Bone marrow (tissue), 2 donors: ENCODE measurements at regions not wholly inside any gene's neighbourhood (a gene's known extent, or its start where the extent isn't known, plus 50 kb on each side); places are given as distances from the start of the nearest gene placed in this dataset.

Source experiments
- DNase-seq, 2 donors: peaks; one replicate each; lab custom pipeline; 2025; lab: John Stamatoyannopoulos, UW

DNA sequence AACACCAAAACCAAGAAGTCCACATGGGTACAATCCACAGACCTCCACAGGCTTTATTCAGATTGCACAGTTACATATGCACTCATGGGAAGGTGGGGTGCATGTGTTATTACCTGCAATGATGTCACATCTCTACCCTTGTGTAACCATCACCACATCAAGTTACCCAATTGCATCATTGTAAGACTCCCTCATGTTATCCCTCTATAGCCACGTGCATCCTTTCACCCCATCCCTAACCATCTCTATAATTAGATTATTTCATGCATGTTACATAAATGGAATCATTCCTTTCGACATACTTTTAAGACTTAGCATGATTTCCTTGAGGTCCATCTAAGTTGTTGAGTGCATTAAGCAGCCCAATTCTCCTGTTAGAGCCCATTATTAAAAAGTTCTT lies 408.2 kb upstream of the C16orf82 start:
- DNase-seq: no peak

DNA sequence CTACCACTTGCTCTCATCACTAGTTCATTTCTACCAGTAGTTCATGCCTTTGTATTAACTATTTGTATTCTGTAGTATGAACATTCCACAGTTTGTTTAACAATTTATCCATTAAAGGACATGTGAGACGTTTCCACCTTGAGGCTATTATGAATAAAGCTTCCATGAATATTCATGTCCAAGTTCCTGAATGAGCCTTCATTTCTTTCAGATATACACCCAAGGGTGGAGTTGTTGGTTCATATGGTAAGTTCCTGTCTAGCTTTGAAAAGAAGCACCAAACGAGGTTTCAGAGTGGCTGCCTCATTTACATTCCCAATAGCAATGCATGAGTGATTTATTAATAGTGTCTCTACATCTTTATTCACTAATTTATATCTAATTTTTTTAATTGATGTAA lies 407.8 kb upstream of the C16orf82 start:
- no peak for DNase-seq

DNA sequence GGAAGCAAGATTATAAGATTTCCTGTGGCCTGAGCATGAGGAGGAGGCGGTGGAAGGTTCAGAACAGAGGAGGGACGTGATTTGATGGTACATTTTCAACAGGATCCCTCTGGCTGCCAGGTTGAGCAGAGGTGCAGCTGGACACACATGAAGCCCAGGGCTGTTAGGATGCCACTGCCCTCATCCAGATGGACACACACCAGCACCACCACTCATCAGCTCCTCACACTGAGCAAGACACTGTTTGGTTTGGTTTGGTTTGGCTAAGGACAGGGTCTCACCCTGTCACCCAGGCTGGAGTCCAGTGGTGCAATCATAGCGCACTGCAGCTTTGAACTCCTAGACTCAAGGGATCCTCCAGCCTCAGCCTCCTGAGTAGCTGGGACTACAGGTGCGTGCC lies 402.6 kb upstream of the C16orf82 start:
- DNase-seq: no peak

DNA sequence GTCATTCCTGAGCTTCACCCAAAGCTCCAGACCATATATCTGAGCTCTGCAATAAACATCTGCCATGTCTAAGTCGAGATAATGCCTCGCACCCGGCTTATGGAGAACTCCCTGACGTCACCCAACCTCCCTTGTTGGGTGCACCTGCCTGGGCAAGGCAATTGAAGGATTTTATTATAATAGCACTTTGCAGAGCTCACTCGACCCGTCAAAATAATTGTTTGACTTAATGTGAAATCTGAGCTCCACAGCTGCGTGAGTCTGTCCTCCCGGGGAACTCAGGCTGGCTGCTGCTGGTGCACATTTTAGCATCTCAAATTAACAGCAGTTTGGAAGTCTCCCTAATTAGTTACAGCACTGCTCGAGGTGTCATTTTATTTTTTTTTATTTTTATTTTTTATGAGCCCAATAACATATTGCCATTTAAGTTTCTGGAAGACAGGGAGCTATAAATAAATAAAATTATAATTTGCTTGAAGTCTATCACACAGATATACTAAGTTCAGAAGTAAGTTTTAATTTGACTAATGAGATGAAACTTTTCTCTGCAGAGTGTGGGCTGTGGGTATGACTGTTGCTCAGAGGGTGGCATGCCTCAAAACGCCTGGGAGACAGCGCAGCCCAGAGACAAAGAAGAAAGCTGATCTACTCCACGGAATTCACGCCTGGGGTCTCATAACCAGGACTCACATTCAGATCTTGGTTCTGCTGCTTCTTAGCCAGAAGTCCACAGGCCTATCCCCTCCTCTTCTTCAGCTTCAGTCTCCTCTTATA lies 401.4 kb upstream of the C16orf82 start:
- no peak for DNase-seq

DNA sequence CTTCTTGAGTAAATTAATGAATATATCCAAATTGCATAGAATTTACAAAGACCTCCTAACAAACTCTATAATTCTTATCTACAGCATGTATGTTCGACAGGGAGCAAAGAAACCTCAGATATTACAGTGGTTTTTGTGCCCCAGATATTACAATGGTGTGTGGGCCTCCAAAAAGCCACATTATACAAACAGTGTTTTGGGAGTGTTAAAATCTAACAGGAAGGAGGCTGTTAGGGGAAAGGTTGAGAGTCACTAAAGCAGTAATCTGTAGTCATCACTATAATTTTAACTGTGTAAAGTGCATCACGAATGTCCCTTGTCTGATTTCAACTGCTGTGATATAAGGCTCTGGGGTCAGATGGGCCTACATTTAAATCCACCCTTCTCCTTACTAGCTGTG lies 400.2 kb upstream of the C16orf82 start:
- DNase-seq: no peak

DNA sequence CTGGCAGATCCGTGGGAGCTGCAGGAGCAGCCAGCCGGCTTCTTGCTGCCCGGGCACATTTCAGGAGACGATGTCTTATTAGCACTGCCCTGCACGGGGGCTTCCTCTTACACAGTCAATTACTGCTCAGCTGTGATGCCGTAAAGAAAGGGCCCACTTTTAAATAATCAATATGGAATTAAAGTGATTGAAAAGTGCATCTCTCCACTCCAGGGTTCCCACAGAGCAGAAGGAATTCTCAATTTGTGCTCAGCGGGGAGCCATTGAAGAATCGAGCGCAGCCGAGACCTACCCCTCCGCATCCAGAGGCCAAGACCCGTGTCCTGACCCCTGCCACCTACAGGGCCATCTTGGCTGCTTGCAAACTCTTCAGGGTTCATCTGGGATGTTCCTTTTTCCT lies 399.4 kb upstream of the C16orf82 start:
- DNase-seq: no peak

DNA sequence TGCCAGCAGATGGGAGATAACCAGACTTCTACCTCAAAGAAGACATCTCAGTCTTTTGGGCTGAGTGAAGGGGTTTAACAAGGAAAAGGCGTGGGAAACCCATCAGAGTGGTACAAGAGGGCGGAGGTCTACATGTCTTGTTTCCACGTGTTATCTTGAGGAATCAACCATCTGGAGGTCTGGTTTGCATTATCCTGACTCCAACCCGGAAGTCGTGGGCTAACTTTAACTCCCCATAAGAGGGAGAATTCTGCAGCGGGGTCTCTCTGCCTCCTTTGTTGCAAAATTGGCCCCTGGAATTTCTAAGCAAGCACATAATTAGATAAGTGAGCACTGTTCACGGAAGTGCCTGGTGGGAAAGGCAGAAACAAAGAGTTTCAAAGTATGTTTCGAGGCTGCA lies 398.7 kb upstream of the C16orf82 start:
- no peak for DNase-seq

DNA sequence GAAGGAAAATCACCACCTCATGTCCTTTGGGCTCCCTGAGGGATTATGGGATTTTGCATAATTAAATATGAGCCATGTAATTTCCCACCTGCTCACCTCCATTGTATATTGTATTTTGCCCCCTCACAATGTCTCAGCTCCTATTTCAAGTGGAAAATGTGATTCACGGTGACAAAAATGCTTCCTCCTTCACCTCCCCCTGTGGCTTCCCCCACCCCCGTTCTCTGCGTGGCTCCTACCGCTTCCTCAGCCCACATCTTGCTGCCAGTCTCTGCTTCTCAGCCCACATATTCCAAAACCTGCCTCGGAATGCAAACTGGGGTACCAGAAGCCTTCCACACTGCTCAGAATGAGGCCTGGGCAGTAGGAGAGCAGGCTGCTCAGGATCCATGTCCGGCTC lies 394.5 kb upstream of the C16orf82 start:
- DNase-seq: no peak

DNA sequence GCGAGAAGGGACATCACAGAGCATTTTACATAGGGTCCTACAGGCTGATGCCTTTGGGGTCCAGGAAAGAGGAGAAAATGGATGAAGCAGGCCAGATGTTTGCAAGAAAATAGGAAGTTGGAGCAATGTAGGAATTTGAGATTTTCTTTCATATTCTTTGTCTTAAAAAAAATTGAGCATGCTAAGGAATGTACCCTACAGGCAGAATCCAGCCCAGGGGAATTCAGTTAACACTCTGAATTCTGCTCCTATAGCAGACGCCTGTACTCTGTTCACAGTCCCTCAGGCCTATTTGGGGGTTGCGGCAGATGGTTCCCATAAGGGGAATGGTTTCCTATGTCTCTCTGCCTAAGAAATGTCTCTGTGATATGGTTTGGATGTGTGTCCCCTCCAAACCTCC lies 393.7 kb upstream of the C16orf82 start:
- DNase-seq: no peak

DNA sequence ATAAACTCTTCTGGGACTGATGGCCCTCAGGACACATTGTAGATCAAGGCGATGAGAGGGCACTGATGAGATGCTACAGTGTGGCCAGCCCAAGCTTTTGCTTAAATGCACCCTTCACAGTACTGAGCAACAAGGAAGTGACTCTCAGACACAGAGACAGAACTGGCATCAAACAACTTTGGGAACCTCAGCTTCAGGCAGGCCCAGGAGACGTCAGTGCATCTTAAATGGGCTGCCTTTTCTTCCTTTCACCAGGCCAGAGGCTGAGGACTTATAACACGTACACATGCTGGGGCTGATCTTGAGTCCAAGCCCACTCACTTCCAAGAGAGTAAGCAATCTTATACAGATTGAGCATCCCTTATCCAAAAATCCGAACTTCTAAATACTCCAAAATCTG lies 386.1 kb upstream of the C16orf82 start:
- DNase-seq: no peak

DNA sequence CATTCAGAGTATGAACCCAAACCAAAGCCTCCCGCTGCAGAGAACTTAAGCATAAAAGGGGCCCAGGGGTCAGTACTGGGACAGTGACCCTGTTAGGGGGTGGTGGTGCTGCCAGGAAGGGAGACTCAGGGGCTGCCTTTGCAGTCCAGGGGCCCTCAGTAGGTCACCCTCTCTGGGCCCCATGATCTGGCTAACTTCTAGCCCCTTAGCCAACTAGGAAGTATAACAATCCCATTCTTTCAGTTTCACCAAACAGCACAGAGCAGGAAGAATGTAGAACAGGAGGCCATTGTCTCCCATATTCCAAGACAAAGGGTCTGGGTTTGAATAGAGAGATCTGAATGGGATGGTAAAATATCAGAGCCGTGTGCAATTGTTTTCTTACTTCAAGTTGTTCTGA lies 378.6 kb upstream of the C16orf82 start:
- DNase-seq: no peak

DNA sequence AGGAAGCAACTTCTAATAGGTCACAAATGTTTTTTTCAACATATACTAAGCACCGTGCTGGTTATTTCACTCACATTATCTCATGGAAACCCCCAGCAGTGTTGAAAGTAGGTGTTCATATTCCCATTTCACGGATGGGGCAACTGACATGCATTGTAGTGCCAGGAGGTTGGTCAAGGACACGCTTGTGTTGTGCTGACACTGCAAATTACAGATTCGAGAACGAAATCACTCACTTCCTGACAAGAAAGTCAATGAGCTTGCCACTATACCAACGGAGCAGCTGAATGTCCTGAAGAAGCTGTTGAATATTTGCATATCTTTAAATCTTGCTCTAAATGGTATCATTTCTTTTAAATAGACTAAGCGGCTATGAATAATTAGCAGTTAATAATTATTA lies 378.0 kb upstream of the C16orf82 start:
- no peak for DNase-seq

DNA sequence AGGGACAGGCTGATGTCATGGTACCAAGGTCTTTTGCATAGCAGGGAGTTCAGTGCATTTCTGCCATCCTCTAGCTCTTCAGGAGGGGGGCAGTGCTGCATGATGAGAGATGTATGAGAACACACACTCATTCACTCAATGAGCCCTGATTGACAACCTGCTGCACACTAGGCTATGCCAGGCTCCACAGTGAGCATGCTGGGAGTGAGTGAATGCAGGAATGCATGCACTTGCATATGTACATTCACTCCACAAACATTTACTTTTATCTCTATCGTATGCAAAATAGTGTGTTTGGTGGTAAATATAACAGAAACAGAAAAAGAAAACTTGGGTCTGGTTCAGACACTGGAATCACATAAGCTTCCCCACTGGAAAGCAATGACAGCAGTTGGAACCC lies 374.1 kb upstream of the C16orf82 start:
- DNase-seq: no peak

DNA sequence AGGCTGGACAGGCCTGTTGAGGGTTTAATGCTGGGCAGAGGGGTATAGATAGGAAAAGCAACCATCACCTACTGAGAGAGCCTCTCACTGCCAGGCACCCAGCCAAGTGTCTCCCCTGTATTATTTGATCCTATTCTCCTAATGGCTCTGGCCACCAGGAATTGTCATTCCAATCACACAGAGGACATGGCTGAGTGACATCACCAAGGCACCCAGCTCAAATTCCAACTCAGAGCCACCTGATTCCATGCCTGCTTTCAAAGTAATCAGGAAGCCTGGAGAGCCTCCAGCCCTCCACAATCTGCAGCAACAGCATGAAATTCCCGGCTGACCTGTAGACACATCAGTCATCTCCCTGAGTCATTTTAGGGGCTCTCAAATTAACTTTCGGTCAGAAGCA lies 368.9 kb upstream of the C16orf82 start:
- no peak for DNase-seq

DNA sequence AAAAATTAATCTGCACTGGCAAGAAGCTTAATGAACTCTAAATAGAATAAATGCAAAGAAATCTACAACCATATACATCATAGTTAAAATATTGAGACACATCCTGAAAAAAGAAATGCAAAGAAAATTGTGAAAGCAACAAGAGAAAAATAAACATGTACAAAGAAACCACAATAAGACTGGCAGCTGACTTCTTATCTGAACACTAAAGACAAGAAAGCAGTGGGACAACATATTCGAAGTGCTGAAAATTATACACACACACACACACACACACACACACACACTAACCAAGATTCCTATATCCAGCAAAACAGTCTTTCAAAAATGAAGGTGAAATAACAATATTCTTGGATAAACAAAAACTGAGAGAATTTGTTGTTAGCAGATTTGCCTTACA lies 366.5 kb upstream of the C16orf82 start:
- DNase-seq: no peak

DNA sequence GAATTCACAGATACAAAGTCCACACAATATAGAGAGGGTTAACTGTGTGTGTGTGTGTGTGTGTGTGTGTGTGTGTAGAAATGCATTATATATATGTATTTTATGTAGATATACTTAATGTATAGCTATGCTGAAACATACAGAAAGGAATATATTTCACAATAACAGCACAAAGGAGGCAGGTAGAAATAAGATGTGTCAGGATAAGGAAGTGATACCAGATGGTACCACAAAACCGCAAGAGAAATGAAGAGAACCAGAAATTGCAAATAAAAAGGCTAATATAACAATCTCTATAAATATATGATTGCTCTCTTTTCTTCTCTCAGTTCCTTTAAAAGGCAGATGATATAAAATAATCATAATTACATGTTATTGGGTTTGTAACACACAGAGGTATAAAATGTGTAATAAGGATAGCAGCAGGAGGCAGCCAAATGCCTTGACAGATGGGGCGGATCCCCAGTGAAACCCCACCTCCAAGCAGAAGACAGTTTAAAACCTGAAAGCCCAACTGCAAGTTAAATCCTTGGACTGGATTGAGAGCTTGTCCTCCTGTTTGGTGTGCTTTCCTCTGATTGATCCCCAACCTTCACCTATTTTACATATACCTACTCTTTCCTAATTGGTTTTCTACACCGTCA lies 365.4 kb upstream of the C16orf82 start:
- no peak for DNase-seq

DNA sequence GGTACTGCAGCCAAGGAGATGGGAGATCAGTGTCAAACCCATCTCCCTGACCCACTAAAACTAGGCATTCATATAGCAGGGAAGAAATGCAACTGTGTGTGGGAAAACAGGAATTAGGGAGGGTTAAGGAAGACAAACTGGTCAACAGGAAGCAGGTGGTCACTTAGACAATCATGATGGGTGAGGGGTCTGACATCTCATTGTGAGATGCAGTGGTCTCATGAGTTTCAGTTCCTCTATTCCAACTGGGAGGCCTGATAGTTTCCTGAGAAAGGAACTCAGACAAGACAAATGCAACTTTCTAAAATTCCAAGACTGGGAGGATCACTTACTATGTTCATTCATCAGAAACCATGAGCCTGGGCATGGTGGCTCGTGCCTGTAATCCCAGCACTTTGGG lies 361.4 kb upstream of the C16orf82 start:
- no peak for DNase-seq

DNA sequence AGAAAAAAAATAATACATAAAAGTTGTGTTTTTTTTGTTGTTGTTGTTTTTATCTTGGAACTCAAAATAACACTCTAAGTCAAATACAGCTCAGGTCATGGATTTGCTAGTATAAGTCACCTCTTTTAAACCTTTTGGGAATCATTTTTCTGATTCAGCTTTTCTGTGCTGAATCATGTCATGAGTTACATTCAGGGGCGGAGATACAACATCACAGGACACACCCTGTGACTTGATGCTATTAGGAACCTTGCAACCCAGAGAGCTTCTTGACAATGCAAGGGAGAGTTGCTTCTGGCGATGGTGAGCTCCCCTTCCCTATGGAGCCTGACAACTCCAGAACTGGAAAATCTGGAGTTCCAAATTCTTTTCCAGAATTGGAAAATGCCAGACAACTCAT lies 358.3 kb upstream of the C16orf82 start:
- DNase-seq: no peak

DNA sequence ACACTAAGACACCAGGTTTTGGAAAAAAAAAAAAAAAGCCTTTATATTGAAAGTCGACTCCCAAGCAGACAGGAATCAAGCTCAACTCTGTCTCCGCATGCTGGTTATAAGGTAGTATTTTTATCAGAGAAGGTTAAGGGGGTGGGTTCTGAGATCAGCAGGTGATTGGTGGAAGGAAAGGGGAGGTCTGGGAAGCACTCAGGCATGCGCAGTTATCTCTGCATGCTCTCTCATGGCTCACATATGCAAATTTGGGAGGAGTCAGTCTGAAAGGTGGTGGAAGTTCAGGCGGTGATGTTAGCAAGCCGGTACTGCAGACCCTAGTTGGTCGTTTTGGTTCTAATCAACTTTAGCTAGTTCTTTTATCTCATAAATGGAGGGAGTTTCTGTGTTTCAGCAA lies 357.6 kb upstream of the C16orf82 start:
- no peak for DNase-seq

DNA sequence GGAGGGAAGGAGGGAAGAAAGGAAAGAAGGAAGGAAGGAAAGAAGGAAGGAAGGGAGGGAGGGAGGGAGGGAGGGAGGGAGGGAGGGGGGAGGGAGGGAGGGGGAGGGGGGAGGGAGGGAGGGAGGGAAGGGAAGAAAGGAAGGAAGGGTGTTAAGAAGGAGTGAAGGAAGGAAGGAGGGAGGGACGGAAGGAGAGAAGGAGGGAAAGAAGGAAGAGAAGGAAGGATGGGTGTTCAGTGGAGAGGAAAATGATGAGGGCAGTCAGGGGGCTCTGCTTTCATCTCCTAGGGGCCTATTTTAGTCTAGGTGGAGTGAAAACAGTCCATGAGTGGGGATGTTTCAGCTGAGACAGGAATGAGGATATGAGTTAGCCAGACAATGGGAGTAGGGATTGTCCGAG lies 357.0 kb upstream of the C16orf82 start:
- no peak for DNase-seq

DNA sequence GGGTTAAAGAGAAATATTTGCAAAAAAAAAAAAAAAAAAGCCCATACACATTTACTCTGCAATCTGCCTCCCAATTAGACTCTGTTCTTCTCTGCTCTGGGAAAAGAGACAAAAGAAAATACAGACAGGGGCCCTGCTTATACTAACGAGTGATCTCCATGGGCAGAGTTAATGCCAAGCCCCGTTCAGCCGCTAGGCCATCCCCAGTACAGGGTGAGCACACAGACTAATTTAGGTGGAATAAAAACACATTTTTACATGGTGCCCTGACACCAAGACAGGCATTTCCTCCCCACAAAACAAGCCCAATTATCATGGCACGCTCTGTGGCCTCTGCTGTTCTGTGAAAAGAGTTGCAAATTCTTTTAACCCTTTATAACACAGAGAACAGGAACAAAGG lies 356.3 kb upstream of the C16orf82 start:
- DNase-seq: no peak

DNA sequence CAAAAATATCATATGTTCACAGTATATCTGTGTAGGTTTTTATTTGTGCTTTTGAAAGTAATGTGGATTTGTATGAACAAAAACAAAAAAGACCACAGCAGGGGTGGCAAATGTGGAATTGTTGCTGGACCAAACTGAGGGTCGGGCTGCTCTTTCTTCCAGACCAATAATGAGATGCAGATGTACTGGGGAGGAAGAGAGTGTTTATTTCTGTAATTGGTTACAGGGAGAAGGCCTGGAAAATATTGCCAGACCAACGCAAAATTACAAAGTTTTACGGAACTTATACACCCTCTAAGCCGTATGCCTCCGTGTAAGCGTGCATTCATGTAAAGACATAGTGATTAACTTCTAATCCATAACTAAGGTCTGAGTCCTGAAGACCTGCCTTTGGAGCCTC lies 353.9 kb upstream of the C16orf82 start:
- DNase-seq: no peak

DNA sequence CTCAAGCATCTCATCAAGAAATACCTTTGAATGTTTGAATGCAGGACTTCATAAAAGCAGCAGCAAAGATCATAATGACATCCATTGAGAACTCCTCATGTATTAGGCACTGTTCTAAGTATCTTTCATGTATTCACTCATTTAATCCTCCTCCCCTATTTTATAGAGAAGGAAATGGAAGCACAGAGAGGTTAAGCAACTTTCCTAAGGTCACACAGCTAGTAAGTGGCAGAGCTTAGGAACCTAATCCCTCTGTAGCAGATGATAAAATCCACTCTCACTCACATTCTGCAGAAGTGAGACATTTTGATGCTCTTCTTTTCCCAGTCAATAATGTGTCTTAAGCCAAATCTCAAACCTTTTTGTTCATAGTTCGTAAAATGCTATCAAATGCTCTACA lies 350.8 kb upstream of the C16orf82 start:
- DNase-seq: no peak

DNA sequence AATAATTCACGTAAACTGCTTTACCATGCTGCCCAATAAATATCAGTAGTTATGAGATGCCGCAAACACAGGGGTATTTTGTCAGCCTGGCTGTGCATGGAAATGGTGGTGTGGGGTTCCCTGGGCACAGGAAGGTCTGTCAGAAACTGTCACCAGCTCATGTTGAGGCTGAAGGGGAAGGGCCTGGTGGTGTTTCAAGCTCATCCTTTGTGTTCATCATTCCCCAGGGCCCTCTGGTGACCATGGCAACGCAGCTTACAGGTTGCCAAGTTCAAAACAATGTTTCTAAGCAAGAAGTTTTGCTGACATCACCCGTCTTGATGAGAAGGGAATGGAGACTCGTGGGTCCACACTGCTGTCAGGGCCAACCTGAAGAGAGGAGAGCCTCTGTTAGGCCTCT lies 348.9 kb upstream of the C16orf82 start:
- no peak for DNase-seq
